AG09319 (cell line): ENCODE measurements at regions not wholly inside any gene's neighbourhood (a gene's known extent, or its start where the extent isn't known, plus 50 kb on each side); places are given as distances from the start of the nearest gene placed in this dataset.

Experiments
- DNase-seq: peaks from one replicate; pipeline ENCODE4 v3.0.0-alpha.2; 2010; ENCODE audit warnings: low read depth; ENCODE audit errors: extremely low read depth
- TF ChIP-seq, protein P1 (sequence below): IDR thresholded peaks from 2 replicates; pipeline ENCODE4 v1.5.1; 2011; ENCODE audit warnings: low read depth, mild to moderate bottlenecking, inconsistent platforms, low read length, moderate library complexity

DNA sequence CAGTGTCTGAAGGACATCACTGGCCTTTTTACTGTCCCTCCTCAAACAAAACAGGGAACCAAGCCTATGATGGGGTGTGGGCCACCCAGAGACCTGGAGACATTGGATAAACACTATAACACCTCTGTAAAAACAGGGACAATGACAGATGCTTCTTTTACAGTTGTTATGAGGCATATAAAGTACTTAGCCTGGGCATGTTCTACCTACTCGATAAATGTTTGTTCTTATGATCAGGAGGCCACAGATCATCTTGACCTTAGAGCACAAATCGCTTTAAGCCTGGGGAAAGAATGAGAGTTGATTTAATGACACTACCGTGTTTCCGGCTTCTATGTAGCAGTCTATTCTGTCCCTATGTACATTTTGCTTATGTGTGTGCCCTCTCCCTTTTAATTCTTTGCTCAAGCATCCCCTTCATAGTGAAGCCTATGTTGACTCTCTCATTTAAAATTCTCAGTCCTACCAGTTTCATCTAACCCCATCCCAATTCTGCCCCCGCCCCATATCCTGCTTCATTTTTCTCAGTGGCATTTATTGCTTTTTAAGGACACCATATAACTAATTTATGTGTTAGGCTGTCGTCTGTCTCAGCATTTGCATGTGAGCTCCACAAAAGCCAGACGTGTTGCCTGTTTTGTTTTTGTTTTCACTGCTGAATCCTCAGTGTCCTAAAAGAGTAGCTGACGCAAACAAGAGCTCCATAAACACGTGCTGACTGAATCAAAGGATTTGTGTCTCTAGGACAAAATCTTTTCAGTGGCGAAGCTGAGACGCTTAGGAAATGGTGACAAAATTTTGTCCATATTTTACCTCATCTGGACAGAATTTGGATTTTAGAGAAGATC, 182.3 kb upstream of the ST6GAL2 start:
- DNase-seq: no peak
- TF ChIP-seq, protein P1, sequence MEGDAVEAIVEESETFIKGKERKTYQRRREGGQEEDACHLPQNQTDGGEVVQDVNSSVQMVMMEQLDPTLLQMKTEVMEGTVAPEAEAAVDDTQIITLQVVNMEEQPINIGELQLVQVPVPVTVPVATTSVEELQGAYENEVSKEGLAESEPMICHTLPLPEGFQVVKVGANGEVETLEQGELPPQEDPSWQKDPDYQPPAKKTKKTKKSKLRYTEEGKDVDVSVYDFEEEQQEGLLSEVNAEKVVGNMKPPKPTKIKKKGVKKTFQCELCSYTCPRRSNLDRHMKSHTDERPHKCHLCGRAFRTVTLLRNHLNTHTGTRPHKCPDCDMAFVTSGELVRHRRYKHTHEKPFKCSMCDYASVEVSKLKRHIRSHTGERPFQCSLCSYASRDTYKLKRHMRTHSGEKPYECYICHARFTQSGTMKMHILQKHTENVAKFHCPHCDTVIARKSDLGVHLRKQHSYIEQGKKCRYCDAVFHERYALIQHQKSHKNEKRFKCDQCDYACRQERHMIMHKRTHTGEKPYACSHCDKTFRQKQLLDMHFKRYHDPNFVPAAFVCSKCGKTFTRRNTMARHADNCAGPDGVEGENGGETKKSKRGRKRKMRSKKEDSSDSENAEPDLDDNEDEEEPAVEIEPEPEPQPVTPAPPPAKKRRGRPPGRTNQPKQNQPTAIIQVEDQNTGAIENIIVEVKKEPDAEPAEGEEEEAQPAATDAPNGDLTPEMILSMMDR: no peak

DNA sequence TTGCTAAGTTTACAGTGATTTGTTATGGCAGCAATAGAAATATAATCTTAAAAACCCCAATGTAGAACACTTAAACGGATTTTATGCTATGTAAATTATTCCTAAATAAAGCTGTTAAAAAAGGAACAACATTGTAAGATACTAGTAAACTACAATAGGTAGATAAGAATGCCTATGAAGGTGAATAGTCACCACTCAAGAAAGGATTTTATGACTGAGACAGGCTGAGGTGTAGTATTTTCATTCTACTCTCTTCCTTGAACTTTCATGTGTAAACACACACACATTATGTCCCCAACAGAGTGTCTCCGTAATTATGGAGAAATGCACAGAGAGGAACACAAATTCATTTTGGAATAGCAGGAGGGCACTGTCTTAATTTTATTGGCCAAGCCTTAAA, 183.9 kb upstream of the ST6GAL2 start:
- TF ChIP-seq, protein P1: no peak
- DNase-seq: no peak

DNA sequence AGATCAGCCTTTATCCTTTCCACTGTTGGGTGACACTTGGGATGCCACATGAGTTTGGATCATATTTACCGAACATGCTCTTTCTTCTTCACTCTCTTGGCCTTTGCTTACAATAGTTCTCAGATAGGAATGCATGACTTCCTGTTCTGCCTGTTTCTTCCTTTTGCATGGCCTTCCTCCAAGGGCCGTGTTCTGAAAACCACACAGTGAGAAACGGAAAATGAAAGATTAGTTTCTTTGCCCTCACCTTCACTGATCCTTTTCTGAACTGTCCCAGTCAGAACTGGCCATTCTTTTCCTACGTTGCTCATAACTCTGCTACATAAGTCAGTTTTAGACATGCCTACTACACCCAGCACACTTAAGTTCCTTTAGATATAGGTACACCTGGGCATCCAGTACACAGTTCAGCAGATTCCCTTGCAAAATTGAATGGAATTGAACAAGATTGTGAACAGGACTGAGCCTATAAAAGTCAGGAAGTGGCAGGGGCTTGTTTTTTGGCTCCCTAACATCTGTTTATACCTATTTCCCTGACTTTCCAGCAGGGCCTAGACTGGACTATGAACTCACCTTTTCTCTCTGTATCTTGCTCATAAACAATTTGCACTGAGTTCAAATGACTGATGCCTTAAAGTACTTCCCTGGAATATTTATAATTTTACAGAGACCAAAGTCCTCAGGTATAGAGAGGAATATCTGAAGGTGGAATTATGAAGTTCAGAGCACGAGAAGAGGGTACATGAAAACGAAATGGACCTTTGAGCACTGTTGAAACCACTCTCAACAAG, 186.4 kb upstream of the ST6GAL2 start:
- TF ChIP-seq, protein P1: no peak

DNA sequence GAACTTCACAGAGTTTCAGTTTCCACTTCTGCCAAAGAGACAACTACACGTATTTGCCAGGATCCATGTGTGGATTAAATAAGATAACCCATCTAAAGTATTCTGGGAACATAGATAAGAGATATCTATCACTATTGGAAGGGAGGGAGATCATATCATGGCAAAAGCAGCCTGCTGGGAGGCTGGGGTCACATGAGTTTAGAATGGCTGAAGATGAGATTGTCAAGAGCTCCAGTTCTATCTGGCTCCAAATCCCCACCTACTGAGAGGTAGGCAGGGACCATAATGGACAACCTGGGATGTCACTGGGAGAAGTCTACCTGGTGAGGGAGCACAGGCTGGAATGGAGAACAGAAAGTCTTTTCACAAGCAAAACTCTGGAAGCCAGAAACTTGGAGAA, 192.6 kb upstream of the ST6GAL2 start:
- TF ChIP-seq, protein P1: no peak
- no peak for DNase-seq

More for the DNA sequence above, 186.4 kb upstream of the ST6GAL2 start:
- DNase-seq: no peak

DNA sequence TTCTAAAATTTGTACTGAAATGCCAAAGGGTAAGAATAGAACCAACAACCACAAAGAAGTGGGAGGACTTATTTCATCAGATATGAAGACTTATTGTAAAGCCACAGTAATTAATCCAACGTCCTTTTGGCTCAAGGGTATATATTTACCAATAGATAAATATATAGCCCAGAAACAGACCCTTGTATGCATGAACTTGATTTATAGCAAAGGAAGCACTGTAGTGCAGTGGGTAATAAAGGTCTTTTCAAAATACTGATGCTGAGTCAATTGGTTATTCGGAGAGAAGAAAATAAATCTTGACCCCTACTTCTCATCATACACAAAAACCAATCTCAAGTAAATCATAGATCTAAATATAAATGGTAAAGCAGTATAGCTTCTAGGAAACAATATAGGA, 200.5 kb upstream of the ST6GAL2 start:
- TF ChIP-seq, protein P1: no peak
- no peak for DNase-seq

DNA sequence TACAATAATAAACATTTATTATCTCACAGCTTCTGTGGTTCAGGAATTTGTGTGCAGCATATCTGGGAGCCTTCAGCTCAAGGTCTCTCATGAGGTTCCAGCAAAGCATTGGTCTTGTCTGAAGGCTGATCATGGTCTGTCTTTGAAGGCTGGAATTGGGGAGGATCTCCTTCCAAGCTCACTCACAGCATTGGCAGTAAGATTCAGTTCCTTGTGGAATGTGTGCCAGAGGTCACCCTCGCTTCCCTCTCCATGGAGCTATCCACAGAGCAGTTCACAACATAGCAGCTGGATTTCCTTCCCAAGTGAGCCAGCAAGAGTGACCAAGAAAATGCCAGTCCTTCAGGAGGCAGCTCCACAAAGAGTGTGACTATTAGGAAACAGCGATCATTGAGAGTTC, 202.2 kb upstream of the ST6GAL2 start:
- TF ChIP-seq, protein P1: no peak
- no peak for DNase-seq
